ENCODE measurements at regions not wholly inside any gene's neighbourhood (a gene's known extent, or its start where the extent isn't known, plus 50 kb on each side); places are given as distances from the start of the nearest gene placed in this dataset.

- TF ChIP-seq ZNF121 (tag by site-specific recombination; IDR thresholded peaks at IDR 0.05): no peak
- no peak for TF ChIP-seq CTCF (tag by site-specific recombination; IDR thresholded peaks at IDR 0.05)
- TF ChIP-seq PRDM2 (tag by site-specific recombination; IDR thresholded peaks at IDR 0.05; ENCODE audit: borderline replicate concordance): no peak
- no peak for TF ChIP-seq SCRT1 (tag by site-specific recombination; IDR thresholded peaks at IDR 0.05; ENCODE audit: borderline replicate concordance)
- no peak for TF ChIP-seq ZNF112 (tag by site-specific recombination; IDR thresholded peaks at IDR 0.05)
- no peak for TF ChIP-seq REST (tag by site-specific recombination; IDR thresholded peaks at IDR 0.05)
- no peak for TF ChIP-seq ZNF174 (tag by site-specific recombination; IDR thresholded peaks at IDR 0.05)
- TF ChIP-seq ZNF830 (tag by site-specific recombination; IDR thresholded peaks at IDR 0.05; ENCODE audit: low read depth): no peak
- TF ChIP-seq ZNF624 (tag by site-specific recombination; IDR thresholded peaks at IDR 0.05): no peak
These were observed 514.0 kb downstream of the TBC1D22A start for GRCh38 chr22:47276450-47276820.
